NCI-H2227 (cell line): ENCODE measurements at regions not wholly inside any gene's neighbourhood (a gene's known extent, or its start where the extent isn't known, plus 50 kb on each side); places are given as distances from the start of the nearest gene placed in this dataset.

Source experiments
- DNase-seq: peaks from one replicate; lab custom pipeline; 2025; ENCODE audit not compliant: unreplicated experiment; lab: John Stamatoyannopoulos, UW

DNA sequence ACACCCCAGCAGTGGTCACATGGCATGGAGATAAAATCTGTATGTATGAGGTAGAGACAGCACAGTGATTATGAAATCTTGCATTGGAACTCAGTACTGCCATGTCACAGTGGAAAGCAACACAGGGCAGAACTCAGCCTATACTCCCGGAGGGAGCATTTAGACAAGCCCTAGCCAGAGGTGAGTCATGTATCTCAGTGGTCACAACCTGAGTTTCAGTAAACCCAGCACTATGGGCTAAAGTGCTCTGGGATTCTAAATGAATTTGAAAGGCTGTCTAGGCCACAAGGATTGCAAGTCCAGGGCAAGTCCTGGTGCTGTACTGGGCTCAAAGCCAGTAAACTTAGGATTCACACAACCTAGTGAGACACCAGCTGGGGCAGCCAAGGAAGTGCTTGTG lies 1717.1 kb upstream of the RAG2 start:
- DNase-seq, result no peak

DNA sequence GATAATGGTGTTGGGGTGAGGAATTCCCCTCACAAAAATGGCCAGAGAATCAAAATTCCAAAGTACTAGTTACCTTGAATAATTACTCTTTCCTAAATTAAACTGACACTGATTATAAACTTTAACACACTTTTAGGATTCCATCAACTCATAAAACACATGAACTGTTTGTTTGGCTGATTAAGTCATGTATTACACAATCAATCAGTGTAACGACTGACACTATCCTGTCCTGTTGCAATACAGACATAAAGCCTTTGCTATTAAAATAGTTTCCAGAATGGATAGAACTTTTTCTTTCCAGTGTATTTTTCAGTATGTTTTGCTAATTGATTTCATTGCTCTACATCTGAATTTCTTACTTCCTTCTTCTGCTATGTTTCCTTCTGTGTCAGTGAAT lies 1709.4 kb upstream of the RAG2 start:
- DNase-seq, result no peak

DNA sequence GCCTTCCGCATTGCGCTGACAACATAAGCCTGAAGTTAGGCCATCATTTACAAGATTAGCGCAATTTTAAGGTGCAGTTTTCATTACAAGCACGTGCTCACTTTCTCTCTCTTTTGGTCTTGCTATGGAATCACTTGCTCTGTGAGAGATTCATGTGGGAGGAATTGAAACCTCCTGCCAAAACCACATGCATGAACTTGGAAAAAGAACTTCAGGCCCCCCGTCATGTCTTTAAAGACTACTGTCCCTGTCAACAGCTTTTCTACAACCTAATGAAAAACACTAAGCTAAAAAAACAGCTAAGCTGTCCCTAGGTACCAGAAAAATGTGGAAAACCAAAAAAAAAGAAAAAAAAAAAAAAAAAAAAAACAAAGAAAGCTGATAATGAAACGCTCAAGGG lies 1707.6 kb upstream of the RAG2 start:
- no peak for DNase-seq

DNA sequence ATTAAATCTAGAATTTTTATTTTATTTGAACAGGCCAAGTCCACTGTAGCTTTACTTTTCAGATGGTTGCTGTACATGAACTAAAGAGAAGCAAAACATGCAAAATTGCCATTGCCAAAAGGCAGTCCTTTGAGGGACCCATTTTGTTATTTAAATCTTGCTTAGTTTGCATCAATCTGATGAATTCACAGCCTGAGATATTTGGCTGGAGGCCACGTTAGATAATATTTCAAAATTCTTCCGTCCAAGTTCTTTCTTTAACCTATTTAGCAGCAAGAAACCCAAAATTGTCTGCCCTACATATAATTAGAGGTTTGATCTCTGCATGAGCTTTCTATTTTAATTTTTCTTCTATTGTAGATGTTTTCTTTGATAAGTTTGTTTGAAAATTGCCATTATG lies 1706.9 kb upstream of the RAG2 start:
- no peak for DNase-seq

DNA sequence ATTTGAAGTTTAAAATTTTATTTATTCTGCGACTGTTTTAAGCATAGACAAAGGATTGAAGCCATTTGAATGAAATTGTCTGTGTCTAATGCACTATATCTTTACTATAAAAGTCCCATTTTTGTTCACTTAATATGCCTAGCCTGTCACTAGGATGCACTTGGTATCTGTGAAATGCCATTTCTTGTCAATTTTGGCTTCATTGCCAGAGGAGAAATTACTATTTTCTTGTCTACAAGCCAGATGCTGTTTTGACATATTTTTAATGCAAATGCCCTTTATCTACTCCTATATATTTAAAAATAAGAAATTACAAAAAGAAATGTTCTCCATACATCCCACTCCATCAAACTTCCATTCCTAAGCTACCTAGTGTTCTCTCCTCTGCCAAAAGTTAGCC lies 1704.5 kb upstream of the RAG2 start:
- no peak for DNase-seq

DNA sequence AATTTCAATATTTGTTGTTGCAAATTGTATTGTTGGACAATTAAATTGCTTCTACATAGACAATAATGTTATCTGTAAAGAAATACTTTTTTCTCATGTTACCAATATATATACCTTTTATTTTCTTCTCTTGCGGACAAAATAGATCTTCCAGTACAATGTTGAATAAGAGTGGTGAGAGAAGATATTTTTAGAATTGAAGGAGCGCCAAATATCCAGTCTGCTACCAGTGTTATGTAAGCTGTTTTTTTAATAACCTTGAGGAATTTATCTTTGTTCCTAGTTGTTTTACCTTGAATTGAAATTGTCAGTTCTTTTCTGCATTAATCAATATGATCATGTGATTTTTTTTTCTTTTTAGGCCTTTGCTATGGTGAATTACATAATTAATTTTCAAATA lies 1702.5 kb upstream of the RAG2 start:
- DNase-seq, result no peak

DNA sequence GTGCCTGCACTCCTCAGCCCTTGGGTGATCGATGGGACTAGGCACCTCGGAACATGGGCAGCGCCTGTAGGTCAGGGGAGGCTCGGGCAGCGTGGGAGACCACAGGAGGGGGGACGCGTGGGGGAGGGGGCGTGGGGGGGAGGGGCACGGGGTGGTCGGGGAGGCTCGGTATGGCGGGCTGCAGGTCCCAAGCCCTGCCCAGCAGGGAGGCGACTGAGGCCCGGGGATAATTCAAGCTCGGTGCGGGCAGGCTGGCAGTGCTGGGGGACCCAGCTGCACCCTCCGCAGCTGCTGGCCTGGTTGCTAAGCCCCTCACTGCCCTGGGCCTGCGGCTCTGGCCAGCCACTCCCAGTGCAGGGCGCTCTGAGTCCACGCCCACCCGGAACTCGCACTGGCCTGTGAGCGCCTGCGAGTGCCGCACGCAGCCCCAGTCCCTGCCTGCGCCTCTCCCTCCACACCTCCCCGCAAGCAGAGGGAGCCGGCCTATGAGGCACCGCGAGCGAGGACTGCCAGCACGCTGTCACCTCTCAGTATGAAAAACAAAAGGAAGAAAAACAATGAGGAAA lies 1698.3 kb upstream of the RAG2 start:
- peak; percentile 31 for DNase-seq

DNA sequence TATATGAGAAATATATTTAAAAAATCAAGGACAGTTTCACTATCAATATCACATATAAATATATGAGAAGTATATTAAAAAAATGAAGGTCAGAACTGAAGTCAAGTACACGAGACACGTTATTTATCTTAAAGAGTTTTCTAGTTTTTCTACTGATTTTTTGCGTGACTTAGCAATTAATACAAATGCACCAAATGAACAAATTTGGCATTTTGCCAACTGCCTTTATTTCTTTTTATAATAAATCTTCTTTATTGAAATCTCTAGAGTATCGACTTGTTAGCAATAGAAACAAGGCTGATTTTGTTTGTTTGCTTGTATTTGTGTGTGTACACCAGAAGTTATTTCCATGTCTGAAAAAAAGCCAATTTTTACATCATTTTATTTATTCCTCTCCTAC lies 1684.7 kb upstream of the RAG2 start:
- no peak for DNase-seq

DNA sequence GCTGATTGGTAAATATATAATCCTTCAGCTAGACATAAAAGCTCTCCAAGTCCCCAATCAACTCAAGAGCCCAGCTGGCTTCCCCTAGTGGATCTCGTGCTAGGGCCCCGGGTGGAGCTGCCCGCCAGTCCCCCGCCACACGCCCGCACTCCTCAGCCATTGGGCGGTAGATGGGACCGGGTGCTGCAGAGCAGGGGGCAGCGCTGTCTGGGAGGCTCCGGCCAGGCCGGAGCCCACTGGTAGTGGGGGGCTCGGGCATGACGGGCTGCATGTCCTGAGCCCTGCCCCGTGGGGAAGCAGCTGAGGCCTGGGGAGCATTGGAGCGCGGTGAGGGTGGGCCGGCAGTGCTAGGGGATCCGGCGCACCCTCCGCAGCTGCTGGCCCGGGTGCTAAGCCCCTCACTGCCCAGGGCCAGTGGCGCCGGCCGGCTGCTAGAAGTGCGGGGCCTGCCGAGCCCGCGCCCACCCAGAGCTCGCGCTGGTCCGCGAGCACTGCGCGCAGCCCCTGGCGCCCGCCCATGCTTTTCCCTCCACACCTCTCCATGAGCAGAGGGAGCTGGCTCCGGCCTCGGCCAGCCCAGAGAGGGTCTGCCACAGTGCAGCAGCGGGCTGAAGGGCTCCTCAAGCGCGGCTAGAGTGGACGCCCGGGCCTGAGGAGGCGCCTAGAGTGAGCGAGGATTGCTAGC lies 1680.6 kb upstream of the RAG2 start:
- DNase-seq, result peak; percentile 5

DNA sequence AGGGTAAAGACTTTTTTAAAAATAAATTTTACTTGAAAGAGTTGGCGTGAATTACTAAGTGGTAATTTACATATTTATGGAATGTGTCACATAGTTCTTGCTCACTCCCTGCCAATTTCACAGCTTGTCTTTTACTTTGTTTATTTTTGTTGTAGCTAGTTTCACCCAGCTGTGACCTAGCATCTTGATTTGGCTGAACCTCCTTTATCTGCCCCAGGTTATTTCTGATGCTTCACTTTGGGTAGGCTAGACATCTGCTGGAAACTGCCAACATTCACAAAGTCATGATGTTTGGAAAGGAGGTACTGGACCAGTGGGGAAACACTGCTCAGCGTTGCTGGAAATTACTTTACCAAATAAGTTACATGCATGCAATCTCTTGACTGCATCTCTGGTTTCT lies 1676.0 kb upstream of the RAG2 start:
- DNase-seq, result no peak

DNA sequence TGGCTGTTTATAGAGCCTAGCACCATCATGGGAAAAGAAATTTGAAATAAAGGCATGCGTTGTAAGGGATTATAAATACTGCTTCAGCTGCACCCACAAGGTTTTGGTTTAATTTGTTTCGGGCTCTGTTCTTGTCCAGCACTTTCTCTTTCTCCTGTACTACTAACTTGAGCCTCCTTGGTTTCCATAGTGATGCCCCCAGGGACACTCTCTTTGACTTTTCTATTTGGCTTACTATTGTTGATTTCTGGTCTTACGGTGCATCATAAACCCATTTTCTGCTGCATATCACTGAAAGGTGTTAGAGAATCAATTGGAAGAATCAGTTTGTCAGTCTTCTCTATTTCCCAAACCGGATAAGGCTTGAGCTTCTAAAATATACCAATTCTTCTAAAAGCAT lies 1674.3 kb upstream of the RAG2 start:
- DNase-seq, result no peak

DNA sequence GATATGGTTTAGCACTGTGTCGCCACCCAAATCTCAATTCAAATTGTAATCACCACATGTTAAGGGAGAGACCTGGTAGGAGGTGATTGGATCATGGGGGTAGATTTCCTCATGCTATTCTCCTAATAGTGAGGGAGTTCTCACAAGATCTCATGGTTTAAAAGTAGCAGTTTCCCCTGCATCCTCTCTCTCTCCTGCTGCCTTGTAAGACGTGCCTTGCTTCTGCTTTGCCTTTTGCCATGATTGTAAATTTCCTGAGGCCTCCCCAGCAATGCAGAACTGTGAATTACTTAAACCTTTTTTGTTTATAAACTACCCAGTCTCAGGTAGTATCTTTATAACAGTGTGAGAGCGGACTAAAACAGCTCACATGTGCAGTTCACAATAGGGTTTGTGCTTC lies 1668.7 kb upstream of the RAG2 start:
- DNase-seq, result no peak

DNA sequence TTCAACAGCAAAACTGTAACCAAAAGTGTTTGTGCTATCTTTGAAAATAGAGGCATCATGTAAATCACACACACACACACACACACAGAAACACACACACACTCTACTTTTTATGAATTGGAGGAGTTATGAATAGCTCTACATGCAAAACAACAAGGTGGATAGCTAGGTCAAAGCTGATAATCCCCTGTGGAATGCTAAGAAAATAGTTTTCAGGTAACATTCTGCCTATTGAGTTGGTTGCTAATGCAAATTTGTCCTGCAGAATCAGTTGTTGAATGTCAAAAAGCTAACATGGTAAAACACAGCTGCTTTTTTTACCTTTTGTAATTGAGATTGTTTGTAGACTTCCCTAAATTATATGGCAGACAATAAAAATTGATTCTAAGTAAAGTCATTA lies 1658.4 kb upstream of the RAG2 start:
- DNase-seq, result no peak

DNA sequence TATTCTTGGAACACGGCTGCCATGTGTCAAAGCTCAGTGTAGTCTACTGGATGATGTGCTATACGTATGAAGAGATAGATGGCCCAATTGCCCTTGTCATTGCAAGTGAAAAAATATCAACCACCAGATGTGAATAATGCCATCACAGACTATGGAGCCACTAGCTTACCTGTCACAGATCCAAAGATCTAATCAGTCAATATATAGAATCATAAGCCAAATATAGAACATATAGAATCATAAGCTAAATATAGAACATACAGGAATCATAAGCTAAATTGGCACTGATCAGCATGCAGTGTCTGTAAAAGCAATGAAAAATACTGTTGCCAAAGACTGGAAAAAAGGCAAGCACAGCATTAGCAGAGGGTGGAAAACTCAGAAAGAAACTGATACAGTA lies 1656.9 kb upstream of the RAG2 start:
- no peak for DNase-seq

DNA sequence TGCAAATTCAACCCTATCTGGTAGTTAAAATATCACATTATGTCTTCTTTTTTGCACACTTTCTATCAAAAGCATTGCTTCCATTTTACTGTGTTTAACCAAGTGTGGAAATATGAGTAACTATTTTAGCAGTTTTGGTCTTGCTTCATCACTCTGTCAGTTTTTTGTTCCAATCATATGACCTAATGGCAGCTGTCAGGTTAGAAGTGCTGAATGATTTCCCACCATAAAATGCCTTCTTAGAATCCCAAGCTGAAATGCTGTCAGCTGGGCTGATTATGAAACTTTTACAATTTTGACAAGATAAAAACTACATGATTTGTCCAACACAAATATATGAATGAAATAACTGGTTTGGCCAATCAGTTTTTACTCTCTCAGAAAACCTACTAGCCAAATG lies 1654.6 kb upstream of the RAG2 start:
- DNase-seq, result no peak

DNA sequence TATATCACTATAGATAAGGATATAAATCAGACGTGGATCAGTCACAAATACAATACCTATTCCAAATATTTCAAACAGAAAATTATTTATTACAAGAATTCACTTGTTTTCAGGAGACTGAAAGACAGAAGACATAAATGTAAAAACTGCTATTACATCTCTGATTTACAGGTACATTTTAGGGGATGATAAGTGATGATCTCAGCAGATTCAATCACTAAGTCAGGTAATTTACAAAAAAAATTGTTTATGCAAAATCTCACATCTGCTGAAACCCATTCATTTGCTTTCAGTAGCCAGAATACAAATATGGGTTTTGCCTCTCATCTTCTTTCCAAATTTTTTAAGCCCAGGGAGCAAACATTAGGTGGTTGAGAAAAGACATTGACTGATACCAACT lies 1648.4 kb upstream of the RAG2 start:
- DNase-seq, result no peak

DNA sequence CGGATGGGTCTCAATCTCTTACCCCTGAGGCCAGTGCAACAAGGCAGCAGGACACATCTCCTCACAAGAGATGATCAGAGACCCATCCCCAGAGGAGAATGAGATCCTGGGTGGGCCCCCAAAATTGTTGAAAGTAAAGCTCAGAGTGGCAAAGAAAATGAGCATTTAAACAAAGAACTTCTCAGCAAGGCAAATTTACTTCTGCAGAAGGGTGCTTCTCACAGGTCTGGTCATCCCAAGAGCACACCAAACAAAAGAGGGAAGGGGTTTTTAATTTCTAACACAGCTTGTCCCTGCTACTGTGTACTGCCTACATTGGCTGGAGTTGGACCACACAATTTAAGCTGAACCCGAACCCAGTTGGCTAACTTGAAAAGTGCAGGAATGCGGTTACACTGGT lies 1628.6 kb upstream of the RAG2 start:
- DNase-seq, result no peak

DNA sequence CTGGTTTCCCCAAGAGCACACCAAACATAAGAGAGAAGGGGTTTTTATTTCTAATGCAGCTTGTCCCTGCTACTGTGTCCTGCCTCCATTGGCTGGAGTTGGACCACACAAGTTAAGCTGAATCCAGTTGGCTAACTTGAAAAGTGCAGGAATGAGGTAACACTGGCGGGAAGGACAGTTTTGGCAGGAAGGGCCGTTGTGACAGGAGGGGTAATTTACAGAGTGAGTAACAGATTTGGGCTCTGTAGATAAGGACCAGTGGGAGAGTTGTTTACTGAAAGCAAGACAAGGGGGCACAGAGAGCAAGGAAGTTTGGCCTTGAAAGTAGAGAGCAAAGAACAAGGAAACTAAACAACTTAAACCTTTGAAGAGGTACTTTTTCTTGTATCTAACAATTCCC lies 1623.3 kb upstream of the RAG2 start:
- no peak for DNase-seq

DNA sequence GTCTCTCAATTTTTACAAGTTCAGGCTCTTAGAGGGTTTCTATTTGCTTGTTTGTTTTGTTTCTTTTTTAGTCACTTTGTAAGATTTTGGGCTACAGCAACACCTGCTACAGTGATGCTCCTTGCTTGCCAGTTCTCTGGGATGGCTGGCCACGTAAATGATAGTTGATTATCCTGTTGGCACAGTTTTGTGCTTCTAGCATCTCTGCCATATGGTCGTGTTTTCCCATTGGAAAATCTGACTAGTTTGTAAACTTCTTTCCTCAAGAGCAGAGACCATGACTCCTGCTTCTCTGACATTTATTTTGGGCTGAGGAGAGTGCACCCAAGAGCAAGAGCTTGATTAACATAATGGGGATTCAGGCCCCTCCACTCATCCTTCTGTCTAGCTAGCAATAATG lies 1621.6 kb upstream of the RAG2 start:
- DNase-seq, result no peak

DNA sequence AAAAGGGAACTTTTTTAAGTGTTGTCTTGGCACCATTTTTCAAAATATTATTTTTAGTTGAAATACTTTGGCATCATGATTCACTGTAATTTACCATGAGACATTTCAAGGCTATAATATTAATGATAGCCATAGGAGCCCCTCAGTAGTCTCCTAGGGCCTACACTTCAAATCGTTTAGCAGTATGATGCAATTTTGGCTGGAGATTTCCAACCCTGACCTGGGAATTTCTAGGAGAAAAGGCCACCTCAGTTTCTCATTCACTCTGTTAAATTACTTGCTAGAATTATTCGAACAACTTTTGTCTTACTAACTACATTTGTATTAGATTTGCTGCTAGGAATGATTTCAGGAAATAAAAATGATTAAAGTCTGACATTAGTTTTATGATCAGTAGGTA lies 1610.9 kb upstream of the RAG2 start:
- no peak for DNase-seq

DNA sequence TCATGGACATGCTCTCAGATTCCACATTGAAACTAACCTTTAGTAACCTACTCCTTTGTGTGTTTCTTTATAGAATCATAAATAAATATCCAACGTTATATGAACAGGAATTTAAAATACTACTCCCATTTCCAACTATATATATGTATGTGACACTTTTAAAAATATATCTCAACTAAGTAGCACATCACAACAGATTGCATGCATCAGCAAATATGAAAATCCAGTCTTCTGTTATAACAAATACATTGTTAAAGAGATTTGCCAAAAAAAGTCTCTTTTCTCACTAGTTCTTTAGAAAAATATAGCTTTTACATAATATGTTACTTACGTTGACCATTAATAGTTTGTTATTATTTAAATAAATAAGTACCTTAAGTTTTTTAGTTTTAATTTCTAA lies 1608.6 kb upstream of the RAG2 start:
- DNase-seq, result no peak

DNA sequence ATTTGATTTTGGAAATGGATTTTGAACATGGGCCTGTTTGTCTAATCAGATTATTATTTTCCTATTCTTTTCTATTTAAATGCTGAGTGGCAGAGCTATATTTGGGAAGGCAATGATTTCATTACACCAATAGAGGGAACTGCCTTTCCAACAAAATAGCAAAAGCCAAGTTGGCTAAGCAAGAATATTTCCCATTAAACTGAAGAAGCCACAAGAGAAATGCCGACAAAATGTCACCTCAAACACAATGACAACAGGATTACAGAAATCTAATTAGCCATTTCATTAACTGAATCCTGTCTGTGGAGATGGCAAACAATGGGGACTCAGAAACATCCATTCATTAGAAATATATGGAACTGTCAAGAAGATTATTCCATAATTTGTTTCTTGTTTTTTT lies 1593.1 kb upstream of the RAG2 start:
- DNase-seq, result no peak

DNA sequence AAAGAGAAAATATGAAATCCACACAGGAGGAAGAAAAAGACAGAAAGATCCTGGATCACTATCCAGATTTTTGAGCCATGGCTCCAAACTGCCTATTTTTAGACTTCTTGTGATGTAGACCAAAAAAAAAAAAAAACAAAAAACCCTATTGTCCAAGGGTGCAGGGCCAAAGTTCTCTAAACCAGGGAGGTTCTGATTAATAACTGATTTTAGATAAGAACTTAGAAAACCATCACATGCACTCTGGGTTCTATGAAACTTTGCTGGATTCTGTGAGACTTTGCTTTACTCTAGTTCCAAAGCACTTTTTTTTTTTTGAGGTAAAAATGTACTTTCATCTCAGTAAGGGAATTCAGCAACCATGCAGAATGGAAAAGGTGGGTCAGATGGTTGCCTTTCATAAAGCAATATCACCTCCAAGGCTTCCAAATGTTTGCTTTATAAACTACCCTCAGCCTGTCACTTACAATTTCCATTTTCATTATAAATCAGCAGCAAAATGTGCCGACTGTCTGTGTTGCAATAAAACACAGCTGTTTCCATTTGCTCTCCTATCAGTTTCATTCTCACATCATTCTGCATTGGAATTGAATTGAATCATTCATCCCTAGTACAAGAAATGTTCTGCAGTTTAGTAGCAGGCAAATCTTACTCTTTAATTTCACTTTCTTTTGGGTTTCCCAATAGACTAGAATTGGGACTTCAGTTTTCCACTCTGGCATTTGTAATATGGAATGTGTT lies 1584.3 kb upstream of the RAG2 start:
- DNase-seq, result no peak
